A549 (cell line): ENCODE measurements at regions not wholly inside any gene's neighbourhood (a gene's known extent, or its start where the extent isn't known, plus 50 kb on each side); places are given as distances from the start of the nearest gene placed in this dataset.

ENCODE experiments used
- CEBPB ChIP-seq, 2 experiments: fragments of >200 bp in 1 of 2; sonication (Bioruptor Twin) in 1 of 2; formaldehyde crosslinking in 1 of 2; IDR thresholded peaks; 2 replicates each; pipeline ENCODE4 v1.6.1; 2012 to 2016
- CTCF ChIP-seq: fragments of >200 bp; sonication (Bioruptor Twin); formaldehyde crosslinking; IDR thresholded peaks from 3 replicates; pipeline ENCODE4 v1.5.1; 2016
- TF ChIP-seq, protein P1 (sequence below): fragments of 200-600 bp; sonication (generic); IDR thresholded peaks from 2 replicates; pipeline ENCODE4 v1.6.1; 2016; ENCODE audit warnings: antibody characterized with exemption, mild to moderate bottlenecking, moderate library complexity

DNA sequence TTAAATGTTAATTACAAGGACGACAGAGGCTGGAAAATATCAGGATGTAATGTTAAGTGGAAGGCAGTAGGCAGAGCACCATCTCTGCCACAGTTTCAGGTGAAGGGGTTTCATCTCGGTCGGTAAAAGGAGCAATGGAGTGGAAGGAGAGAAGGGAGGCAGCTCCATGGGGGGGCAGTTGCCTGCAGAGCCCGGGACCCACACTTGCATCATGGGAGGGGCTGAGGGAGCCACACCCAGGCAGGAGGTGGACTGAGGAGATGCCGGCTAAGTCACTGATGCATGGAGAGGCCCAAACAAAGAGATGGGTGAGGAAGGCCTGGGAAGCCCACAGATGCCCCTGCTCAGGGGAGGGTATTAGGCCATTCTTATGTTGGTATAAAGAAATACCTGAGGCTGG lies 1470.9 kb downstream of the BRD1 start:
- TF ChIP-seq CEBPB (IDR thresholded peaks at IDR 0.05) (no peak), CTCF (no peak)
- TF ChIP-seq, protein P1, sequence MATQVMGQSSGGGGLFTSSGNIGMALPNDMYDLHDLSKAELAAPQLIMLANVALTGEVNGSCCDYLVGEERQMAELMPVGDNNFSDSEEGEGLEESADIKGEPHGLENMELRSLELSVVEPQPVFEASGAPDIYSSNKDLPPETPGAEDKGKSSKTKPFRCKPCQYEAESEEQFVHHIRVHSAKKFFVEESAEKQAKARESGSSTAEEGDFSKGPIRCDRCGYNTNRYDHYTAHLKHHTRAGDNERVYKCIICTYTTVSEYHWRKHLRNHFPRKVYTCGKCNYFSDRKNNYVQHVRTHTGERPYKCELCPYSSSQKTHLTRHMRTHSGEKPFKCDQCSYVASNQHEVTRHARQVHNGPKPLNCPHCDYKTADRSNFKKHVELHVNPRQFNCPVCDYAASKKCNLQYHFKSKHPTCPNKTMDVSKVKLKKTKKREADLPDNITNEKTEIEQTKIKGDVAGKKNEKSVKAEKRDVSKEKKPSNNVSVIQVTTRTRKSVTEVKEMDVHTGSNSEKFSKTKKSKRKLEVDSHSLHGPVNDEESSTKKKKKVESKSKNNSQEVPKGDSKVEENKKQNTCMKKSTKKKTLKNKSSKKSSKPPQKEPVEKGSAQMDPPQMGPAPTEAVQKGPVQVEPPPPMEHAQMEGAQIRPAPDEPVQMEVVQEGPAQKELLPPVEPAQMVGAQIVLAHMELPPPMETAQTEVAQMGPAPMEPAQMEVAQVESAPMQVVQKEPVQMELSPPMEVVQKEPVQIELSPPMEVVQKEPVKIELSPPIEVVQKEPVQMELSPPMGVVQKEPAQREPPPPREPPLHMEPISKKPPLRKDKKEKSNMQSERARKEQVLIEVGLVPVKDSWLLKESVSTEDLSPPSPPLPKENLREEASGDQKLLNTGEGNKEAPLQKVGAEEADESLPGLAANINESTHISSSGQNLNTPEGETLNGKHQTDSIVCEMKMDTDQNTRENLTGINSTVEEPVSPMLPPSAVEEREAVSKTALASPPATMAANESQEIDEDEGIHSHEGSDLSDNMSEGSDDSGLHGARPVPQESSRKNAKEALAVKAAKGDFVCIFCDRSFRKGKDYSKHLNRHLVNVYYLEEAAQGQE, result no peak
